Trophoblast cell (in vitro differentiated cells and primary cell): ENCODE measurements at regions not wholly inside any gene's neighbourhood (a gene's known extent, or its start where the extent isn't known, plus 50 kb on each side); places are given as distances from the start of the nearest gene placed in this dataset.
A peak's percentile ranks its signal among the peaks of the same experiment; 100 is the strongest.

Experiments used
- DNase-seq, 2 donors: peaks; one replicate each; pipeline ENCODE4 v3.0.0-alpha.2; 2016
- H2AFZ ChIP-seq: 2 replicates; pipeline ENCODE4 v1.6.1; 2013; ENCODE audit warnings: low read length, moderate library complexity, mild to moderate bottlenecking; ENCODE audit not compliant: insufficient read depth, poor library complexity
- H2AK5ac ChIP-seq: 2 replicates; pipeline ENCODE4 v1.6.1; 2013; ENCODE audit warnings: mild to moderate bottlenecking, low read length
- H2BK120ac ChIP-seq: 2 replicates; pipeline ENCODE4 v1.6.1; 2013; ENCODE audit warnings: low read length, mild to moderate bottlenecking, moderate library complexity; ENCODE audit not compliant: insufficient read depth, poor library complexity
- H2BK12ac ChIP-seq: 2 replicates; pipeline ENCODE4 v1.6.1; 2013; ENCODE audit warnings: mild to moderate bottlenecking, low read length, moderate library complexity
- H2BK5ac ChIP-seq: 2 replicates; pipeline ENCODE4 v1.6.1; 2013; ENCODE audit warnings: low read length, low read depth, moderate library complexity, mild to moderate bottlenecking; ENCODE audit not compliant: poor library complexity
- H3K14ac ChIP-seq: 2 replicates; pipeline ENCODE4 v1.6.1; 2013; ENCODE audit warnings: mild to moderate bottlenecking, low read length
- H3K18ac ChIP-seq: 2 replicates; pipeline ENCODE4 v1.6.1; 2013; ENCODE audit warnings: mild to moderate bottlenecking, low read length
- H3K23ac ChIP-seq: 2 replicates; pipeline ENCODE4 v1.6.1; 2013; ENCODE audit warnings: low read length
- H3K27ac ChIP-seq: 2 replicates; pipeline ENCODE4 v1.5.1; 2013; ENCODE audit warnings: low read depth, mild to moderate bottlenecking, inconsistent platforms, low read length, moderate library complexity
- H3K27me3 ChIP-seq: 2 replicates; pipeline ENCODE4 v1.6.1; 2013; ENCODE audit warnings: inconsistent platforms, mild to moderate bottlenecking, low read length, moderate library complexity; ENCODE audit not compliant: insufficient read depth
- H3K36me3 ChIP-seq, 2 experiments: 1 replicate in 1 of 2; 2 replicates in 1 of 2; pipeline ENCODE4 v1.6.1; 2013; ENCODE audit warnings: low read length in 2 of 2, mild to moderate bottlenecking in 2 of 2, moderate library complexity in 1 of 2; ENCODE audit not compliant: insufficient read depth in 2 of 2, control insufficient read depth in 1 of 2
- H3K4ac ChIP-seq: 2 replicates; pipeline ENCODE4 v1.6.1; 2013; ENCODE audit warnings: low read depth, mild to moderate bottlenecking, low read length, moderate library complexity
- H3K4me1 ChIP-seq, 2 experiments: 1 replicate in 1 of 2; 2 replicates in 1 of 2; pipeline ENCODE4 v1.6.1; 2013; ENCODE audit warnings: low read length in 2 of 2, mild to moderate bottlenecking in 2 of 2, moderate library complexity in 1 of 2; ENCODE audit not compliant: insufficient read depth in 2 of 2, control insufficient read depth in 1 of 2
- H3K4me2 ChIP-seq: 2 replicates; pipeline ENCODE4 v1.6.1; 2013; ENCODE audit warnings: inconsistent platforms, mild to moderate bottlenecking, low read length, moderate library complexity
- H3K4me3 ChIP-seq: 2 replicates; pipeline ENCODE4 v1.5.1; 2013; ENCODE audit warnings: mild to moderate bottlenecking, low read depth, low read length, inconsistent platforms
- H3K79me1 ChIP-seq: one replicate; pipeline ENCODE4 v1.6.1; 2013; ENCODE audit warnings: low read length
- H3K79me2 ChIP-seq: 2 replicates; pipeline ENCODE4 v1.6.1; 2013; ENCODE audit warnings: low read length, mild to moderate bottlenecking; ENCODE audit not compliant: control insufficient read depth, insufficient read depth, poor library complexity
- H3K9ac ChIP-seq: 2 replicates; pipeline ENCODE4 v1.6.1; 2013; ENCODE audit warnings: mild to moderate bottlenecking, low read length
- H3K9me3 ChIP-seq: 2 replicates; pipeline ENCODE4 v1.6.1; 2013; ENCODE audit warnings: low read depth, mild to moderate bottlenecking, control low read depth, inconsistent platforms, low read length; ENCODE audit not compliant: insufficient read depth
- H4K12ac ChIP-seq: 2 replicates; pipeline ENCODE4 v1.6.1; 2013; ENCODE audit warnings: low read depth, mild to moderate bottlenecking, low read length, moderate library complexity
- H4K8ac ChIP-seq: 2 replicates; pipeline ENCODE4 v1.6.1; 2013; ENCODE audit warnings: low read depth, mild to moderate bottlenecking, low read length, moderate library complexity
- H4K91ac ChIP-seq: one replicate; pipeline ENCODE4 v1.6.1; 2013; ENCODE audit warnings: low read depth, mild to moderate bottlenecking, low read length, moderate library complexity
- WGBS: extraction: QIAGEN DNeasy Blood & Tissue Kit; methylation state at CpG from one replicate; pipeline ENCODE4 v1.1.7; 2013; ENCODE audit warnings: missing lambda C conversion rate; ENCODE audit not compliant: insufficient read length, insufficient coverage; ENCODE audit errors: extremely low coverage; 5-methylcytosine and 5-hydroxymethylcytosine counted together

DNA sequence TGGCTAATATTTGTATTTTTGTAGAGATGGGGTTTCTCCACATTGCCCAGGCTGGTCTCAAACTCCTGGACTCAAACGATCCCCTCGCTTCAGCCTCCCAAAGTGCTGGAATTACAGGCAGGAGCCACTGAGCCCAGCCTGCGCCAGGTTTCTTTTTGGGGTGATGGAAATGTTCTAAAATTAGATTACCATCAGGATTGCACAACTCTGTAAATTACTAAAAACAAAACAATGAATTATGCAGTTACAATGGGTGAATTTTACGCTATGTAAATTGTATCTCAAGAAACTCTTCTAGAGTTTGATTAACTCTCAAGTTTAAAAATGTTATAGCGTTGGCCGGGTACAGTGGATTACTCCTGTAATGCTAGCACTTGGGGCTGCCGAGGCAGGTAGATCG lies 118.9 kb upstream of the TBL1X start:
- Histone ChIP-seq H3K14ac (no peak overlapping the region), H3K4ac (no peak overlapping the region), H3K36me3 (no peaks in the 10 kb centered on the region), H3K9me3 (no peaks in the 10 kb centered on the region), H3K9ac (no peak overlapping the region), H2BK5ac (no peak overlapping the region), H3K4me3 (no peak overlapping the region), H3K4me1 (peaks cover 0 to 3% of the 10 kb centered on the region in 2 experiments), H3K27ac (no peak overlapping the region), H3K18ac (no peak overlapping the region), H4K8ac (no peak overlapping the region), H3K23ac (no peak overlapping the region), H3K79me1 (peaks cover 3% of the 10 kb centered on the region), H4K12ac (no peak overlapping the region), H3K4me2 (no peak overlapping the region), H3K79me2 (no peaks in the 10 kb centered on the region), H3K27me3 (no peaks in the 10 kb centered on the region), H2AK5ac (no peak overlapping the region), H2BK120ac (no peak overlapping the region), H4K91ac (no peak overlapping the region), H2BK12ac (no peak overlapping the region), H2AFZ (no peak overlapping the region)
- DNase-seq = no peak
- WGBS = no CpG with 5 or more reads among the region's 8 CpGs

DNA sequence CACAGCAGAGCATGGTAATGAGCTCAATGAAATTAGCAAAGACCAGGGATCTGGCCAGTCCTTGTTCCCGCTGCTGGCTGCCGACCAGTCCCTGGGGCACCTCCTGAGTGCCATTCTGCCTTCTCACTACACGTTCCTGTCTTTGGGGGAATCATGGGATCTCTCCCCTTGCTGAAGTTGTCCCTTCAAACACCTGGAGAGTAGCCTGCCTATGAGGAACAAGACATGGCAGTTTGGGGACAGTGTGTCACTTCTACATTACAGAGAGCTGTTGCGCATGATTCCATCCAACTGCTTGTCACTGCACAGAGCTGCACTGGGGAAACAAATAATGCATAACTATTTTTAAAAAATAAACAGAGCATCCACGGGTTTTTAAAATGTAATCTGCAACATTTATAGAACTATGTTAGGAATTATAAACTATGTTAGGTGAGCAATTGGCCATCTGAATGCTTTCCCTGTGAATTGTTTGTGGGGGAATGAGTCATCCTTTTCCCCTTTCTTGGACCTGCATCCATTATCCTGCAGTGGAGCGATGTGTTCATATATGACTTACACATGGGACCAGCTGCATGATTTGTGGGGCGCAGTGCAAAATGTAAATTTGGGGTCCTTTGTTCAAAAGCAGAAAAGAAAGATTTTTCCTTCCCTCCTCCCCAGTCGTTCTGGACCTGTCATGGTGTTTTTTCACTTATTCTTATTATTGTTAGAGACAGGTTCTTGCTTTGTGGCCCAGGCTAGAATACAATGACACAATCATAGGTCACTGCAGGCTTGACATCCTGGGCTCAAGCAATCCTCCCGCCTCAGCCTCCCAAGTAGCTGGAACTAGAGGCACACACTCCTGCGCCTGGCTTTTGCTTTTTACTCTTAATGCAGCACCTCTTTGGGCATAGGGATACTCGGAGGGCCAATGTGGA lies 115.0 kb upstream of the TBL1X start:
- Histone ChIP-seq H3K79me1 (no peaks in the 10 kb centered on the region), H4K12ac (no peak overlapping the region), H3K4me3 (no peak overlapping the region), H3K23ac (no peak overlapping the region), H4K8ac (no peak overlapping the region), H3K4me1 (no peaks in the 10 kb centered on the region), H2AFZ (no peak overlapping the region), H3K14ac (no peak overlapping the region), H3K27me3 (no peaks in the 10 kb centered on the region), H3K9ac (no peak overlapping the region), H2BK5ac (no peak overlapping the region), H3K36me3 (no peaks in the 10 kb centered on the region), H3K27ac (no peak overlapping the region), H3K4me2 (no peak overlapping the region), H3K18ac (no peak overlapping the region), H3K9me3 (no peaks in the 10 kb centered on the region), H2BK12ac (no peak overlapping the region), H2AK5ac (no peak overlapping the region), H3K4ac (no peak overlapping the region), H2BK120ac (no peak overlapping the region), H4K91ac (no peak overlapping the region), H3K79me2 (no peaks in the 10 kb centered on the region)
- DNase-seq = peak in 1 of 2 donors; percentile 39
- no CpG with 5 or more reads among the region's 11 CpGs for WGBS

DNA sequence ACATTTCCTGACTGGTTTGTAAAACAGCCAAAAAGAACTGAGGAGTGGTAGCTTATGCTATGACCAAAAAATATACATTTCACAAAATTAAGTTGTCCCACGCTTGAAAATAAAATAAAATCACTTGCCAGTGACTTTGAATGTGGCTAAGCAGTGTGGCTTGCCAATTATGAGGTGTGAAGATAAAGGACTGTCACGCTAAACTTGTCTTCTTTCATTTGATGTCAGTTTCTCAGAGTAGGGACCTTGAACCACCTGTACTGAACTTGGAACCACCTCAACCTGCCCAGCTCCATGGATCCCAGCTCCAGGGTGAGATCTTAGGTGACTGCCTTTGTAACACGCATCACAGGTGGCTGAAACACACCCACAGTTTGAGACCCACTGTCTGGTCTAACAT lies 113.7 kb upstream of the TBL1X start:
- Histone ChIP-seq H3K4ac (no peak overlapping the region), H4K12ac (no peak overlapping the region), H2BK120ac (no peak overlapping the region), H3K18ac (no peak overlapping the region), H2BK12ac (peak overlapping the region; percentile 71), H3K14ac (no peak overlapping the region), H3K23ac (no peak overlapping the region), H3K79me2 (no peaks in the 10 kb centered on the region), H3K27ac (no peak overlapping the region), H3K9me3 (no peaks in the 10 kb centered on the region), H3K27me3 (no peaks in the 10 kb centered on the region), H3K9ac (no peak overlapping the region), H4K8ac (no peak overlapping the region), H2AFZ (no peak overlapping the region), H2BK5ac (no peak overlapping the region), H2AK5ac (no peak overlapping the region), H3K4me3 (no peak overlapping the region), H3K4me1 (no peaks in the 10 kb centered on the region), H3K79me1 (no peaks in the 10 kb centered on the region), H3K36me3 (no peaks in the 10 kb centered on the region), H3K4me2 (no peak overlapping the region), H4K91ac (no peak overlapping the region)
- DNase-seq = no peak
- WGBS = no CpG with 5 or more reads among the region's 3 CpGs

DNA sequence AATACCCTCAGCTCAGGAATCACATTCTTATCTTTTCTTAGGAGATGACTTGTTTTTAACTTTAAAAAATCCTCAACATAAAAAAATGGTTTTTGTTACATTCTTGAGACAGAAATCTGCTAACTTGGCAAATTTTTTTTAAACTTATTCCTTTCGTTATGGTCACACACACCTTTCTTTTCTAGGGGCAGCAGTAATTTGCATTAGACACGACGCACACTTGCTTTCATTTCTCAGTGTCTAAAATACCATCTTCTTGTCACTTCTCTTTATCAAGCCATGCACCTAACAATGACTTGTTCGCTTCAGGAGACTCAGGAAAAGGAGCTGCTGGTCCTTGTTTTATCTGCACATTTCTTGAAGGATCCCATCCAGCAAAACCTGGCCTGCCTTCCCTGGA lies 112.6 kb upstream of the TBL1X start:
- H3K9me3 ChIP-seq = no peaks in the 10 kb centered on the region
- no peak overlapping the region for H4K8ac ChIP-seq
- H3K4me3 ChIP-seq = no peak overlapping the region
- H3K14ac ChIP-seq = no peak overlapping the region
- no peak overlapping the region for H2BK5ac ChIP-seq
- no peak overlapping the region for H3K4ac ChIP-seq
- H4K91ac ChIP-seq = no peak overlapping the region
- H3K18ac ChIP-seq = no peak overlapping the region
- H2BK12ac ChIP-seq = no peak overlapping the region
- H2AK5ac ChIP-seq = no peak overlapping the region
- no peaks in the 10 kb centered on the region for H3K79me1 ChIP-seq
- H3K79me2 ChIP-seq = no peaks in the 10 kb centered on the region
- H3K23ac ChIP-seq = no peak overlapping the region
- no peaks in the 10 kb centered on the region for H3K36me3 ChIP-seq
- no peak overlapping the region for H4K12ac ChIP-seq
- no CpG with 5 or more reads among the region's 4 CpGs for WGBS
- no peak overlapping the region for H2AFZ ChIP-seq
- H2BK120ac ChIP-seq = no peak overlapping the region
- no peak overlapping the region for H3K9ac ChIP-seq
- peaks cover 0 to 2% of the 10 kb centered on the region in 2 experiments for H3K4me1 ChIP-seq
- DNase-seq = no peak
- no peak overlapping the region for H3K4me2 ChIP-seq
- no peaks in the 10 kb centered on the region for H3K27me3 ChIP-seq
- no peak overlapping the region for H3K27ac ChIP-seq
